ENCODE measurements at regions not wholly inside any gene's neighbourhood (a gene's known extent, or its start where the extent isn't known, plus 50 kb on each side); places are given as distances from the start of the nearest gene placed in this dataset.

- POLR2A ChIA-PET, result no interaction called here
- H3K9me3 ChIP-seq (ENCODE audit: control insufficient read depth, insufficient read depth, low read length), result no peaks in the 10 kb centered on the region
- H3K27ac ChIP-seq (ENCODE audit: low read depth, low read length), result no peak overlapping the region
- no peak for DNase-seq (ENCODE audit: low read depth, low spot score)
- H3K27me3 ChIP-seq (ENCODE audit: control insufficient read depth, insufficient read depth, low read length), result peaks cover 6% of the 10 kb centered on the region
- CTCF ChIA-PET, result no interaction called here
- TF ChIP-seq CTCF (IDR thresholded peaks at IDR 0.05; ENCODE audit: low read depth, low read length), result no peak
- H3K4me3 ChIP-seq (ENCODE audit: low read depth, low read length), result no peak overlapping the region
Observed at GRCh38 chr2:19719540-19719939, 182.2 kb downstream of the TTC32 start.

GRCh38 chr2:19717446-19717845 is 184.3 kb downstream of the TTC32 start:
- H3K27ac ChIP-seq (ENCODE audit: low read depth, low read length), result no peak overlapping the region
- H3K4me3 ChIP-seq (ENCODE audit: low read depth, low read length), result no peak overlapping the region
- peaks cover 6% of the 10 kb centered on the region for H3K27me3 ChIP-seq (ENCODE audit: control insufficient read depth, insufficient read depth, low read length)
- TF ChIP-seq CTCF (IDR thresholded peaks at IDR 0.05; ENCODE audit: low read depth, low read length), result no peak
- ChIA-PET POLR2A (no interaction called here), CTCF (no interaction called here)
- no peak for DNase-seq (ENCODE audit: low read depth, low spot score)
- H3K9me3 ChIP-seq (ENCODE audit: control insufficient read depth, insufficient read depth, low read length), result no peaks in the 10 kb centered on the region; the same call in 1 of the 2 replicates

DNA sequence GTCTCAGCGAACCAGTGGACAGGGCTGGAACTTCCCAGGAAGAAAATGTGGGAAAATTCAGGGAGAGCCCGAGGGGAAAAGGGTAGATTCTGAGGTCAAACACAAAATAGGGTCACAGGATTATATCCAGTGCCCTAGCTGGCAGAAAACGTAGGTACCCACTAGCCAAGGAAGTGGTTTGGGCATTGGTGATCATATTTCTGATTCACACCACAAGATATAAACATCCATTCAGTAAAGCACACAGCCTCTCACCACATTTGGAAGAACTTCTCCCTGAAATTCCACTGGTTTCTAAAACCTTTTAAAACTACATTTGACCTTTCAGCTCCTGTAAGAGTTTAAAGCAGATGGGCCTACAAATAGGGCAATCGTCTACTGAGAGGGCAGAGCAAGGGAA is 186.9 kb downstream of the TTC32 start:
- Histone ChIP-seq H3K27me3 (ENCODE audit: control insufficient read depth, insufficient read depth, low read length) (peaks cover 3% of the 10 kb centered on the region), H3K9me3 (ENCODE audit: control insufficient read depth, insufficient read depth, low read length) (no peaks in the 10 kb centered on the region; the same call in 1 of the 2 replicates), H3K27ac (ENCODE audit: low read depth, low read length) (no peak overlapping the region), H3K4me3 (ENCODE audit: low read depth, low read length) (no peak overlapping the region)
- POLR2A ChIA-PET, result no interaction called here
- TF ChIP-seq CTCF (IDR thresholded peaks at IDR 0.05; ENCODE audit: low read depth, low read length), result no peak
- no peak for DNase-seq (ENCODE audit: low read depth, low spot score)
- CTCF ChIA-PET, result no interaction called here

- ChIA-PET POLR2A (no interaction called here), CTCF (no interaction called here)
- H3K27me3 ChIP-seq (ENCODE audit: control insufficient read depth, insufficient read depth, low read length), result no peaks in the 10 kb centered on the region
- no peak overlapping the region for H3K27ac ChIP-seq (ENCODE audit: low read depth, low read length)
- TF ChIP-seq CTCF (IDR thresholded peaks at IDR 0.05; ENCODE audit: low read depth, low read length), result no peak
- H3K4me3 ChIP-seq (ENCODE audit: low read depth, low read length), result no peak overlapping the region
- no peak for DNase-seq (ENCODE audit: low read depth, low spot score)
- no peaks in the 10 kb centered on the region; the same call in 1 of the 2 replicates for H3K9me3 ChIP-seq (ENCODE audit: control insufficient read depth, insufficient read depth, low read length)
Observed at GRCh38 chr2:19712850-19713249, 188.9 kb downstream of the TTC32 start.

GRCh38 chr2:19711470-19712372 is 190.1 kb downstream of the TTC32 start:
- CTCF ChIA-PET, result no interaction called here

More at GRCh38 chr2:19711470-19712372, 190.1 kb downstream of the TTC32 start:
- POLR2A ChIA-PET, result no interaction called here
- no peak overlapping the region for H3K4me3 ChIP-seq (ENCODE audit: low read depth, low read length)
- TF ChIP-seq CTCF (IDR thresholded peaks at IDR 0.05; ENCODE audit: low read depth, low read length), result no peak
- H3K9me3 ChIP-seq (ENCODE audit: control insufficient read depth, insufficient read depth, low read length), result no peaks in the 10 kb centered on the region; the same call in 1 of the 2 replicates
- DNase-seq (ENCODE audit: low read depth, low spot score), result peak; percentile 87
- H3K27ac ChIP-seq (ENCODE audit: low read depth, low read length), result peak overlapping the region; percentile 58
- no peaks in the 10 kb centered on the region for H3K27me3 ChIP-seq (ENCODE audit: control insufficient read depth, insufficient read depth, low read length)
